CD4-positive, alpha-beta T cell treated with Interleukin-12 subunit alpha and Interleukin-12 subunit beta, for 1 hour (primary cell): ENCODE measurements at regions not wholly inside any gene's neighbourhood (a gene's known extent, or its start where the extent isn't known, plus 50 kb on each side); places are given as distances from the start of the nearest gene placed in this dataset.

Experiments
- DNase-seq: peaks from one replicate; pipeline ENCODE4 v3.0.0-alpha.2; 2020

GRCh38 chr7:30212701-30213111 lies 71.7 kb upstream of the ZNRF2 start:
- no peak for DNase-seq

GRCh38 chr7:30213637-30214036 lies 70.8 kb upstream of the ZNRF2 start:
- no peak for DNase-seq

GRCh38 chr7:30214651-30215137 lies 69.7 kb upstream of the ZNRF2 start:
- DNase-seq = no peak

- no peak for DNase-seq
Observed at GRCh38 chr7:30221764-30222163, 62.6 kb upstream of the ZNRF2 start.

GRCh38 chr7:30222515-30223215 lies 61.7 kb upstream of the ZNRF2 start:
- DNase-seq = no peak

- DNase-seq = no peak
Observed at GRCh38 chr7:30223896-30224295, 60.5 kb upstream of the ZNRF2 start.

GRCh38 chr7:30224511-30225062 lies 59.8 kb upstream of the ZNRF2 start:
- DNase-seq = no peak

- DNase-seq = peak; percentile 27
Observed at GRCh38 chr7:30225863-30226613, 58.4 kb upstream of the ZNRF2 start.

- no peak for DNase-seq
Observed at GRCh38 chr7:30226614-30227268, 57.7 kb upstream of the ZNRF2 start.

GRCh38 chr7:30231271-30231670 lies 53.1 kb upstream of the ZNRF2 start:
- no peak for DNase-seq

GRCh38 chr7:30232391-30232790 lies 52.0 kb upstream of the ZNRF2 start:
- no peak for DNase-seq
